AG10803 (cell line): ENCODE measurements at regions not wholly inside any gene's neighbourhood (a gene's known extent, or its start where the extent isn't known, plus 50 kb on each side); places are given as distances from the start of the nearest gene placed in this dataset.

Experiments used
- DNase-seq: peaks from one replicate; pipeline ENCODE4 v3.0.0; 2010; ENCODE audit warnings: low read depth
- H3K4me3 ChIP-seq: 2 replicates; pipeline ENCODE4 v1.5.1; 2011; ENCODE audit warnings: mild to moderate bottlenecking, low read length, control low read depth
- TF ChIP-seq, protein P1 (sequence below): conservative IDR thresholded peaks from 2 replicates; pipeline ENCODE4 v1.5.1; 2011; ENCODE audit warnings: mild to moderate bottlenecking, low read length, control low read depth, inconsistent platforms

DNA sequence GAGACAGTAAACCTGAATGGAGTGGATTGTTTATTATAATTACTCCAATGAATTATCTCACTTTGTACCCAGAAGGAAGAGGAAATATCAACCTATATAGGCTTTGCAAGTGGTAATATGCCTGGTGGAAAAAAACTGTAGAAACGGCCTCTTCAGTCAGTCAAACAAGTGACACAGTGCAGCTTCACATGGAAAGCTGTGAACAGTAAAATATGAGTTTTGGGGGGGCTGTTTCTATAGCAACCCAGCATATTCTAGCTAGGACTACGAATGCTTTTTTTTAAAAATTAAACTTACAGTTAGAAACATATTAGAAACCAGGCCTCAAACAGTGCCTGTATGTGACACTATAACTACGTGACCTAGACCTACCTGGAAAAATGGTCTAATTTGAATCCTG lies 150.1 kb downstream of the PPP1R2C start:
- no peak overlapping the region for H3K4me3 ChIP-seq
- TF ChIP-seq, protein P1, sequence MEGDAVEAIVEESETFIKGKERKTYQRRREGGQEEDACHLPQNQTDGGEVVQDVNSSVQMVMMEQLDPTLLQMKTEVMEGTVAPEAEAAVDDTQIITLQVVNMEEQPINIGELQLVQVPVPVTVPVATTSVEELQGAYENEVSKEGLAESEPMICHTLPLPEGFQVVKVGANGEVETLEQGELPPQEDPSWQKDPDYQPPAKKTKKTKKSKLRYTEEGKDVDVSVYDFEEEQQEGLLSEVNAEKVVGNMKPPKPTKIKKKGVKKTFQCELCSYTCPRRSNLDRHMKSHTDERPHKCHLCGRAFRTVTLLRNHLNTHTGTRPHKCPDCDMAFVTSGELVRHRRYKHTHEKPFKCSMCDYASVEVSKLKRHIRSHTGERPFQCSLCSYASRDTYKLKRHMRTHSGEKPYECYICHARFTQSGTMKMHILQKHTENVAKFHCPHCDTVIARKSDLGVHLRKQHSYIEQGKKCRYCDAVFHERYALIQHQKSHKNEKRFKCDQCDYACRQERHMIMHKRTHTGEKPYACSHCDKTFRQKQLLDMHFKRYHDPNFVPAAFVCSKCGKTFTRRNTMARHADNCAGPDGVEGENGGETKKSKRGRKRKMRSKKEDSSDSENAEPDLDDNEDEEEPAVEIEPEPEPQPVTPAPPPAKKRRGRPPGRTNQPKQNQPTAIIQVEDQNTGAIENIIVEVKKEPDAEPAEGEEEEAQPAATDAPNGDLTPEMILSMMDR, result no peak
- no peak for DNase-seq

- no peak overlapping the region for H3K4me3 ChIP-seq
- TF ChIP-seq, protein P1, result no peak
- no peak for DNase-seq
These were observed 153.4 kb downstream of the PPP1R2C start for GRCh38 chrX:42624524-42624923.

GRCh38 chrX:42619068-42619467 lies 158.9 kb downstream of the PPP1R2C start:
- H3K4me3 ChIP-seq, result no peak overlapping the region
- TF ChIP-seq, protein P1, result no peak

GRCh38 chrX:42616981-42617380 lies 161.0 kb downstream of the PPP1R2C start:
- no peak overlapping the region for H3K4me3 ChIP-seq
- TF ChIP-seq, protein P1, result no peak
- no peak for DNase-seq

More at GRCh38 chrX:42619068-42619467, 158.9 kb downstream of the PPP1R2C start:
- no peak for DNase-seq

GRCh38 chrX:42615161-42615563 lies 162.8 kb downstream of the PPP1R2C start:
- no peak overlapping the region for H3K4me3 ChIP-seq
- no peak for DNase-seq
- TF ChIP-seq, protein P1, result 0 out of 2 replicates have a peak, but pooled peaks have one; percentile 9

- TF ChIP-seq, protein P1, result no peak
- DNase-seq, result no peak
These were observed 171.4 kb downstream of the PPP1R2C start for GRCh38 chrX:42606591-42606990.

GRCh38 chrX:42604302-42604701 lies 173.7 kb downstream of the PPP1R2C start:
- TF ChIP-seq, protein P1, result no peak
- no peak overlapping the region for H3K4me3 ChIP-seq
- no peak for DNase-seq

More at GRCh38 chrX:42606591-42606990, 171.4 kb downstream of the PPP1R2C start:
- no peak overlapping the region for H3K4me3 ChIP-seq
